BLaER1 (cell line): ENCODE measurements at regions not wholly inside any gene's neighbourhood (a gene's known extent, or its start where the extent isn't known, plus 50 kb on each side); places are given as distances from the start of the nearest gene placed in this dataset.

Experiments
- H3K27ac ChIP-seq: shearing (Covaris generic); formaldehyde crosslinking; 2 replicates; pipeline ENCODE4 v1.8.1; 2022
- H3K27me3 ChIP-seq: shearing (Covaris generic); formaldehyde crosslinking; 2 replicates; pipeline ENCODE4 v1.8.1; 2022
- H3K36me3 ChIP-seq: shearing (Covaris generic); formaldehyde crosslinking; 2 replicates; pipeline ENCODE4 v1.8.1; 2022
- H3K4me1 ChIP-seq: shearing (Covaris generic); formaldehyde crosslinking; 2 replicates; pipeline ENCODE4 v1.8.1; 2022
- H3K4me2 ChIP-seq: shearing (Covaris generic); formaldehyde crosslinking; 2 replicates; pipeline ENCODE4 v1.8.1; 2022
- H3K4me3 ChIP-seq: shearing (Covaris generic); formaldehyde crosslinking; 2 replicates; pipeline ENCODE4 v1.8.1; 2022
- H3K9ac ChIP-seq: shearing (Covaris generic); formaldehyde crosslinking; 2 replicates; pipeline ENCODE4 v1.8.1; 2022
- H3K9me3 ChIP-seq: shearing (Covaris generic); formaldehyde crosslinking; 2 replicates; pipeline ENCODE4 v1.8.1; 2022
- H4K20me1 ChIP-seq: shearing (Covaris generic); formaldehyde crosslinking; 2 replicates; pipeline ENCODE4 v1.8.1; 2022
- Cebpa-rat ChIP-seq: shearing (Covaris generic); IDR thresholded peaks from 2 replicates; pipeline ENCODE4 v1.8.1; 2022

DNA sequence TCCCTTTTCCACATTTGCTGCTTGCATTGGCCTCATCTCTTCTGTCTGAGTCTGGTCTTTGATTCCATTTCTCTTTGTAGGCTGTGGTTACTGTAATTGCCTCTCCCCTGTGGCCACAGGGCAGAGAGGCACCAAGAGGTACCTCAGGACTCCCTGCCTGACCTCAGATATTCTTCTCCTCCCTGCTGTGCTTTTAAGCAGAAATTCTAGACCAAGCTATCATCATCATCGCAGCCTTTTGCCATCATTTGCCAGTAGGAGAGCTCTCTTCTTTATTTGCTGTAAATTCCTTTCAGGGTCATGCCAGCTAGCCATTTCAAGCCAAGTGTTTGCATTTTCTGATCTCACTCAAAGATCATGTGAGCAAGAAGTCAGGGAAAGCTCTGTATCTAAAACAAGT lies 369.6 kb downstream of the ICE1 start:
- Histone ChIP-seq H3K4me2 (no peak overlapping the region), H3K27me3 (no peaks in the 10 kb centered on the region), H3K4me1 (peaks cover 10% of the 10 kb centered on the region), H3K27ac (no peak overlapping the region), H4K20me1 (no peaks in the 10 kb centered on the region), H3K36me3 (no peaks in the 10 kb centered on the region), H3K4me3 (no peak overlapping the region), H3K9me3 (peaks cover 5% of the 10 kb centered on the region; the same call in 1 of the 2 replicates), H3K9ac (no peak overlapping the region)
- TF ChIP-seq Cebpa-rat, result no peak

DNA sequence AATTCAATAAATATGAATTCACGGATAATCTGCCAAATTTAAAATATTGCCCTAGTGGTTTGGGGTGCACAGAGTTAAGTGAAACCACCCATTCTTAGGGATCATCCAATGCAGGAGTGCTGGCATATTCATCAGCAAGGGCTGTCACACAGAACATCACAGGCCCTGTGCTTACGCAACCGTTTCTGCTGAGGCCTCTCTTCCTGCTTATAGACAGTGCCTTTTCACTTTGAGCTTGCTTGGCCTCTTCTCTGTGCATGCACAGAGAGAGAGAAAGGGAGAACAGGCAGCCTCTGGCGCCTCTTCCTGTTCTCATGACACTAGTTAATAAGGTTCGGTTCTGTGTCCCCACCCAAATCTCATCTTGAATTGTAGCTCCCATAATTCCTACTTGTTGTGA lies 366.3 kb downstream of the ICE1 start:
- Histone ChIP-seq H3K9me3 (peaks cover 11% of the 10 kb centered on the region; the same call in 1 of the 2 replicates), H3K4me1 (peaks cover 7% of the 10 kb centered on the region), H3K9ac (no peak overlapping the region), H3K27me3 (no peaks in the 10 kb centered on the region), H3K27ac (no peak overlapping the region), H3K4me3 (no peak overlapping the region), H3K4me2 (no peak overlapping the region), H3K36me3 (no peaks in the 10 kb centered on the region), H4K20me1 (no peaks in the 10 kb centered on the region)
- TF ChIP-seq Cebpa-rat, result no peak

DNA sequence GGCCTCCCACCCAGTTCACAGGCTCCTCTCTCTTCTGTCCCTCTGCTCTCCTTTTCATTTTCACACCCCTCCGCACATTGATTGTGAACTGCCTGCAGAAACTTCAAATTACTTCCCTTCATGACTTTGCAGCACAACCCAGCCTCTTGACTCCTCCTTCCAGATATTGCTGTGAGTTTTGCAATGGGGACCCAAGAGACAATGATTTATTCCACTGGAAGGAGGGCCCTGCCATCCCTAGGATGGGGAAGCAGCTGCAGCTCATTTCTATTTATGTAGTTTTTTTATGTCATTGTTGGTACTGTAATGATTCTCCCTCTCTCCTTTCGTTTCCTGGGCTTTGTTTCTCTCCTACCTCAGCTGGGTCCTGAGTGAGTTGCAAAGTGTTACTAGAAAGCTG lies 364.9 kb downstream of the ICE1 start:
- H3K4me2 ChIP-seq, result no peak overlapping the region
- no peaks in the 10 kb centered on the region for H4K20me1 ChIP-seq
- H3K27me3 ChIP-seq, result no peaks in the 10 kb centered on the region
- no peak overlapping the region for H3K9ac ChIP-seq
- H3K9me3 ChIP-seq, result peaks cover 11% of the 10 kb centered on the region; the same call in 1 of the 2 replicates
- no peak overlapping the region for H3K4me3 ChIP-seq
- H3K4me1 ChIP-seq, result no peaks in the 10 kb centered on the region
- TF ChIP-seq Cebpa-rat, result no peak
- H3K27ac ChIP-seq, result no peak overlapping the region
- H3K36me3 ChIP-seq, result no peaks in the 10 kb centered on the region

DNA sequence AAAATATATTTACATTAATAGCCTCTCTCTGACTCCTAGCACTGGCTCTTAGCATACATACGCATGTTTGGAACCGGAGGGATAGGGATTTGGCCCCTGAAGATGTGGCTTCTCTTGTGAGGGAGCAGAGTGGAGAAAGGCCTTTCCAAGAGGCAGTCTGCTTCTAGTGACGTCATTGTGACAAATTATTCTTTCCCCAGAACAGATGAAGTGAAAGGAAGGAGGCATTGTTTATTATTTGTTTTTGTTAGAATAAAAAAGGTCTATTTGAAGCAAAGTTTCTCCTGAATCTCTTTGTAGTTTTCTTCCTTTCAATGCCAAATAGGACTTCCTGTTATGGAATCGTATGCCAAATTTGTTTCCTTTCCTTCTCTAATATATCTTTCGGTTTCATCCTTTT lies 361.6 kb downstream of the ICE1 start:
- Histone ChIP-seq H4K20me1 (no peaks in the 10 kb centered on the region), H3K9me3 (peaks cover 11% of the 10 kb centered on the region; the same call in 1 of the 2 replicates), H3K27me3 (no peaks in the 10 kb centered on the region), H3K9ac (no peak overlapping the region), H3K36me3 (no peaks in the 10 kb centered on the region), H3K4me1 (no peaks in the 10 kb centered on the region), H3K27ac (no peak overlapping the region), H3K4me3 (no peak overlapping the region), H3K4me2 (no peak overlapping the region)
- no peak for TF ChIP-seq Cebpa-rat

DNA sequence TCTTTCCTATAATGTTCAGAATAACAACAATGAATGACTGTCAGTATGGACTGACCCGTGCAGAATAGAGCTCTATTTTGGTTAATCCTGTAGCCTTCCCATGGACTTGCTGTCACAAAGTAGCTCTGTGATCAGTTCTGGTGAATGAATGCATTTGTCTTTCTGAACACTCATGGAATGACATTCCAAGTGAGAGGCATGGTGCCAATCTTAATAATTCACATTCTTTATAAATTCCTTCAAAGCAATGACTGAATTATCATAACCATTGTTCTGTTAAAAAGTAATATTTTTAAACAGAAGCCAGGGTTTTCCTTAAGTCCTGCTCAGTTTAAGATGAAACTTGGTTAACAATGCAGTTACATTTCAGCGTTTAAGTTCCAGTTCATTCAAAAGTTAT lies 360.5 kb downstream of the ICE1 start:
- TF ChIP-seq Cebpa-rat, result no peak
- no peak overlapping the region for H3K4me2 ChIP-seq
- no peaks in the 10 kb centered on the region for H3K36me3 ChIP-seq
- H3K27me3 ChIP-seq, result no peaks in the 10 kb centered on the region
- H3K9me3 ChIP-seq, result peaks cover 11% of the 10 kb centered on the region; the same call in 1 of the 2 replicates
- H3K4me1 ChIP-seq, result no peaks in the 10 kb centered on the region
- no peak overlapping the region for H3K9ac ChIP-seq
- no peaks in the 10 kb centered on the region for H4K20me1 ChIP-seq
- no peak overlapping the region for H3K27ac ChIP-seq
- H3K4me3 ChIP-seq, result no peak overlapping the region

DNA sequence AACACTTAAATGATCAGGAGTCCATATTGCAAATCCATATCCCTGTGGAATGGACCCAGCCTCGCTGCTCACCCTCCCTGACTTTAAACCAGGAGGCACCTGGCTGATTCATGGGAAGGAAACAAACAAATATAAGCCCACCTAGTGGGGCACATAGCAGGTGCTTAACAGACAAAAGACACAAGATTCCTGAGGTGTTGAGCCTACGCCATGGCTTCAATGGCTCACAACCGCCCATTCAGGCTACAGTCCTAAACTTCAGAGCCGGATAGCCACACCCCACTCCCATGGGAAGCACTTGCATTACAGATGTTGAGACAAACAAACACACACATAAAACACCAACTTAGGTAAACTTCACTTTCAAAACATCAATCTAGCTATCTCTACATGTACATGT lies 359.9 kb downstream of the ICE1 start:
- no peaks in the 10 kb centered on the region for H3K27me3 ChIP-seq
- peaks cover 9% of the 10 kb centered on the region; the same call in 1 of the 2 replicates for H3K9me3 ChIP-seq
- no peak overlapping the region for H3K9ac ChIP-seq
- H3K36me3 ChIP-seq, result no peaks in the 10 kb centered on the region
- H4K20me1 ChIP-seq, result no peaks in the 10 kb centered on the region
- no peak for TF ChIP-seq Cebpa-rat
- H3K4me1 ChIP-seq, result no peaks in the 10 kb centered on the region
- no peak overlapping the region for H3K4me3 ChIP-seq
- no peak overlapping the region for H3K4me2 ChIP-seq
- H3K27ac ChIP-seq, result no peak overlapping the region

DNA sequence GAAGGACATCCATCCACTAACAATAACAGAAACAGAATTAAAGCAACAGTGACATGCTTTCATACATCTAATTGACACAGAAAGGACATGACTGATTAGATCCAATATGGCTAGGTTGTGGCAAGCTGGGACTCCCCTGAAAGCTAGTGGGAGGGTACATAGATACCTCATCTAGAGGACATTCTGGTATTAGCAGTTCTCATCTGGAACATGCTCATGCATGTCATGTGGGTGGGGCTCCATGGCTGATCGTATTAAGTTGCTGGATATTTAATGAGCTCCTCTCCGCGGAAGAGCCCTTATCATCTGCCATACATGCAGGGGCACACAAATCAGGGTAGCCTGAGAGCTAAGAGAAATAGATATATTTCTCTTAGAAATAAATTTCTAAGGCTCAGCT lies 358.9 kb downstream of the ICE1 start:
- no peaks in the 10 kb centered on the region for H3K9me3 ChIP-seq
- H4K20me1 ChIP-seq, result no peaks in the 10 kb centered on the region
- no peaks in the 10 kb centered on the region for H3K27me3 ChIP-seq
- H3K9ac ChIP-seq, result no peak overlapping the region
- TF ChIP-seq Cebpa-rat, result no peak
- no peak overlapping the region for H3K4me2 ChIP-seq
- no peak overlapping the region for H3K27ac ChIP-seq
- no peaks in the 10 kb centered on the region for H3K36me3 ChIP-seq
- H3K4me3 ChIP-seq, result no peak overlapping the region
- H3K4me1 ChIP-seq, result no peaks in the 10 kb centered on the region

DNA sequence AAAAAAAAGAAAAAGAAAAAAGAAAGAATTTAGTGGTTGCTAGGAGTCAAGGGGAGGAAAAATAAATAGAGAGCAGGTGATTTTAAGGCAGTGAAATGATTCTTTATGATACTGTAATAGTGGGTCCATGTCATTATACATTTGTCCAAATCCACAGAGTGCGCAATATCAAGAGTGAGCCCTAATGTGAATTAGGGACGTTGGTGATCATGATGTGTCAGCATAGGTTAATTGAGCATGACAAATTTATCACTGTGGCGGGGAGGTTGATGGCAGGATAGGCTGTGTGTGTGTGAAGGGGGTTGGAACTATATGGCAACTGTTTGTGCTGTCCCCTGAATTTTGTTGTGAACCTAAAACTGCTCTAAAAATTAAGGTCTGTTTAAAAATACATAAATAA lies 357.8 kb downstream of the ICE1 start:
- Histone ChIP-seq H3K4me1 (no peaks in the 10 kb centered on the region), H4K20me1 (no peaks in the 10 kb centered on the region), H3K9me3 (no peaks in the 10 kb centered on the region), H3K27me3 (no peaks in the 10 kb centered on the region), H3K4me3 (no peak overlapping the region), H3K9ac (no peak overlapping the region), H3K4me2 (no peak overlapping the region), H3K36me3 (no peaks in the 10 kb centered on the region), H3K27ac (no peak overlapping the region)
- no peak for TF ChIP-seq Cebpa-rat

DNA sequence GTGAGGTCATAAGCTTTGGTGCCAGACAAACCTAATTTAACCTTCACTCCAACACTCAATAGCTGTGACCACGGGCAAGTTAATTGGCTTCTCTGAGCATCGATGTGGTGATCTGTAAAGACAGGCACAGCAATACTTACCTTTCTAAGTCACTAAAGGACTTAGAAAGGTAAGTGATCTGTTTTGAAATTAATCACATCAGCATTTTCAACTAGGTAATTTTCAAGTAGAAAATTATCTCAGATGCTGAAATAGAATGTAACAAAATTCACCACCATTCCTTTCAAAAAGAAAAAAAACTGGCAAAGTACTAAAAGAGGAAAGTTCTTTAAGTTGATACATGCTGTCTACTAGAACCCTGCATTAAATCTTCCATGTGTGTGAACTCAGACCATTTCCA lies 354.5 kb downstream of the ICE1 start:
- H4K20me1 ChIP-seq, result no peaks in the 10 kb centered on the region
- no peak for TF ChIP-seq Cebpa-rat
- H3K27ac ChIP-seq, result no peak overlapping the region
- H3K4me3 ChIP-seq, result no peak overlapping the region
- H3K4me2 ChIP-seq, result no peak overlapping the region
- no peaks in the 10 kb centered on the region for H3K9me3 ChIP-seq
- H3K4me1 ChIP-seq, result no peaks in the 10 kb centered on the region
- H3K27me3 ChIP-seq, result no peaks in the 10 kb centered on the region
- no peak overlapping the region for H3K9ac ChIP-seq
- no peaks in the 10 kb centered on the region for H3K36me3 ChIP-seq

DNA sequence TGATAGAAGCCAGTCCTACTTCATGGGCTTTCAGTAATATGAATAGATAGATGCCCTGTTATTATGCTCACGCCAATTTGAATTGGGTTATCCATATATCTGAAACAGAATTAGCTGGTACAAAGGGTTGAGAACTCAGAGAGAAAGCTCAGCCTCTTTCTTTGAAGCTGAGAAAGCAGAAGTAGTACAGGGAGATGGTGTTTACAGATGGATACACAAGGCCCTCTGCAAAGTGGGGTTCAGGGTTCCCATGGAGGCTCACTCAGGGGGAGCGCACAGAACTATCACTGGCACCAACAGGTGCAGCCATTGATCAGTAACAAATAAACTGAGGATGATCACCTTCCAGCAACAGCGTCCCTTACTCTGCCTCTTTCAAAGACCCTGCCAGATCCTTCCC lies 349.7 kb downstream of the ICE1 start:
- Histone ChIP-seq H3K27me3 (no peaks in the 10 kb centered on the region), H3K4me3 (no peak overlapping the region), H4K20me1 (no peaks in the 10 kb centered on the region), H3K9ac (no peak overlapping the region), H3K9me3 (no peaks in the 10 kb centered on the region), H3K36me3 (no peaks in the 10 kb centered on the region), H3K4me1 (no peaks in the 10 kb centered on the region), H3K4me2 (no peak overlapping the region), H3K27ac (no peak overlapping the region)
- no peak for TF ChIP-seq Cebpa-rat

DNA sequence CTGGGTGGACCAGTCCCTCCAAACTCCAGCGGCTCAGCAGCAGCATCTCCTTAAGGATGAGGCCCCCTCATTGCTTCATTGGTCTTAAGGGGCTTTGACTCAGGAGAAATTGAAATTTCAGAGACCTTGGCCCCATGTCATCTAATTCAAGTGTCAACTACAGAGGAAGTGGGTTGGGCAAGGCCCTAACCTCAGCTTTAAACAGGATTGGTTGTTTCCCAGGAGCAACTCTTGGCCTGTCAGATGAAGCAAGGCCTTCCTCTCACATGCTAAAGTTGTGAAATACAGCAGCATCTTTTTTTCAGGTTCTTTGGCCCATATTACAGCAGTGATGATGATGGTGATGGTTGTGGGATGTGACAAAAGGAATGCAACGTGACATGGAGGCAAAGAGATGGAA lies 348.3 kb downstream of the ICE1 start:
- no peak overlapping the region for H3K4me2 ChIP-seq
- no peaks in the 10 kb centered on the region for H4K20me1 ChIP-seq
- H3K4me3 ChIP-seq, result no peak overlapping the region
- H3K9me3 ChIP-seq, result no peaks in the 10 kb centered on the region
- no peak overlapping the region for H3K27ac ChIP-seq
- H3K4me1 ChIP-seq, result no peaks in the 10 kb centered on the region
- no peak for TF ChIP-seq Cebpa-rat
- no peaks in the 10 kb centered on the region for H3K27me3 ChIP-seq
- H3K36me3 ChIP-seq, result no peaks in the 10 kb centered on the region
- no peak overlapping the region for H3K9ac ChIP-seq
